Bronchial epithelial cell (primary cell): ENCODE measurements at regions not wholly inside any gene's neighbourhood (a gene's known extent, or its start where the extent isn't known, plus 50 kb on each side); places are given as distances from the start of the nearest gene placed in this dataset.

Experiments
- DNase-seq: peaks from one replicate; pipeline ENCODE4 v3.0.0-alpha.2; 2010; ENCODE audit warnings: low read depth
- FAIRE-seq: peaks from 2 replicates; lab custom pipeline; 2011; peaks lifted over from hg19 to GRCh38; lab: Jason Lieb, UNC
- H3K27me3 ChIP-seq: 2 replicates; pipeline ENCODE4 v1.5.1; 2011; ENCODE audit warnings: low read length; ENCODE audit not compliant: control insufficient read depth, insufficient read depth
- H3K36me3 ChIP-seq: 2 replicates; pipeline ENCODE4 v1.5.1; 2011; ENCODE audit warnings: low read length; ENCODE audit not compliant: control insufficient read depth, insufficient read depth
- H3K4me3 ChIP-seq: 2 replicates; pipeline ENCODE4 v1.5.1; 2011; ENCODE audit warnings: mild to moderate bottlenecking, low read depth, low read length, control low read depth
- CTCF ChIP-seq: IDR thresholded peaks from 2 replicates; pipeline ENCODE4 v1.5.1; 2011; ENCODE audit warnings: mild to moderate bottlenecking, moderate library complexity, low read length, control low read depth, inconsistent platforms; ENCODE audit not compliant: insufficient read depth, severe bottlenecking

GRCh38 chr2:188676010-188676400 is 298.2 kb upstream of the COL3A1 start:
- Histone ChIP-seq H3K36me3 (no peaks in the 10 kb centered on the region), H3K4me3 (no peak overlapping the region), H3K27me3 (no peaks in the 10 kb centered on the region)
- FAIRE-seq (no peak), DNase-seq (no peak)
- TF ChIP-seq CTCF = no peak

- DNase-seq (no peak), FAIRE-seq (no peak)
- Histone ChIP-seq H3K4me3 (no peak overlapping the region), H3K36me3 (no peaks in the 10 kb centered on the region), H3K27me3 (no peaks in the 10 kb centered on the region)
- TF ChIP-seq CTCF = no peak
These were observed 297.0 kb upstream of the COL3A1 start for GRCh38 chr2:188677142-188677541.

- DNase-seq (peak; percentile 68), FAIRE-seq (no peak)
- TF ChIP-seq CTCF = no peak
- H3K4me3 ChIP-seq = no peak overlapping the region
- no peaks in the 10 kb centered on the region for H3K27me3 ChIP-seq
- H3K36me3 ChIP-seq = no peaks in the 10 kb centered on the region
These were observed 295.3 kb upstream of the COL3A1 start for GRCh38 chr2:188678882-188679281.

GRCh38 chr2:188682838-188683237 is 291.3 kb upstream of the COL3A1 start:
- DNase-seq = no peak

GRCh38 chr2:188684795-188685194 is 289.4 kb upstream of the COL3A1 start:
- TF ChIP-seq CTCF = no peak
- no peak overlapping the region for H3K4me3 ChIP-seq
- no peak for FAIRE-seq
- no peaks in the 10 kb centered on the region for H3K36me3 ChIP-seq
- H3K27me3 ChIP-seq = no peaks in the 10 kb centered on the region
- DNase-seq = no peak

More at GRCh38 chr2:188682838-188683237, 291.3 kb upstream of the COL3A1 start:
- Histone ChIP-seq H3K27me3 (no peaks in the 10 kb centered on the region), H3K4me3 (no peak overlapping the region), H3K36me3 (no peaks in the 10 kb centered on the region)
- TF ChIP-seq CTCF = no peak
- no peak for FAIRE-seq

GRCh38 chr2:188693111-188693510 is 281.1 kb upstream of the COL3A1 start:
- Histone ChIP-seq H3K36me3 (no peaks in the 10 kb centered on the region), H3K4me3 (no peak overlapping the region), H3K27me3 (no peaks in the 10 kb centered on the region)
- TF ChIP-seq CTCF = no peak
- FAIRE-seq (no peak), DNase-seq (peak; percentile 77)
